ENCODE measurements at regions not wholly inside any gene's neighbourhood (a gene's known extent, or its start where the extent isn't known, plus 50 kb on each side); places are given as distances from the start of the nearest gene placed in this dataset.

GRCh38 chr7:69218576-69218975 is 379.7 kb upstream of the AUTS2 start:
- Histone ChIP-seq H3F3A (ENCODE audit: insufficient read depth, low read length) (no peaks in the 10 kb centered on the region), H3K27ac (ENCODE audit: low read length) (no peak overlapping the region), H3K9me3 (replicated peaks; ENCODE audit: insufficient read depth, low read length) (no peaks in the 10 kb centered on the region), H3K27me3 (replicated peaks; ENCODE audit: insufficient read depth, low read length) (no peaks in the 10 kb centered on the region), H3K4me2 (ENCODE audit: low read depth, low read length) (no peak overlapping the region), H3K4me1 (ENCODE audit: low read length) (no peaks in the 10 kb centered on the region), H3K79me2 (ENCODE audit: low read length) (no peaks in the 10 kb centered on the region), H3K36me3 (replicated peaks; ENCODE audit: insufficient read depth, low read length) (no peaks in the 10 kb centered on the region), H3K9me2 (replicated peaks; ENCODE audit: insufficient read depth, low read length) (no peaks in the 10 kb centered on the region), H3K4me3 (ENCODE audit: low read length) (no peak overlapping the region), H4K20me1 (ENCODE audit: insufficient read depth, low read length) (no peaks in the 10 kb centered on the region), H3K9ac (ENCODE audit: low read length) (no peak overlapping the region), H2AFZ (ENCODE audit: low read length) (no peak overlapping the region)
- TF ChIP-seq CTCF (IDR thresholded peaks at IDR 0.05; ENCODE audit: low read length) (no peak), EZH2 (optimal IDR thresholded peaks at IDR 0.05; ENCODE audit: low read depth, low read length) (no peak), EZH2phosphoT487 (IDR thresholded peaks at IDR 0.05; ENCODE audit: low read length) (no peak)
- no peak for DNase-seq

GRCh38 chr7:69219381-69219780 is 378.9 kb upstream of the AUTS2 start:
- H3K27me3 ChIP-seq (replicated peaks; ENCODE audit: insufficient read depth, low read length) = no peaks in the 10 kb centered on the region

GRCh38 chr7:69225259-69225943 is 372.9 kb upstream of the AUTS2 start:
- Histone ChIP-seq H3K4me1 (ENCODE audit: low read length) (no peaks in the 10 kb centered on the region), H3K4me3 (ENCODE audit: low read length) (no peak overlapping the region), H4K20me1 (ENCODE audit: insufficient read depth, low read length) (no peaks in the 10 kb centered on the region), H3K4me2 (ENCODE audit: low read depth, low read length) (no peak overlapping the region), H3K9ac (ENCODE audit: low read length) (no peak overlapping the region), H3K36me3 (replicated peaks; ENCODE audit: insufficient read depth, low read length) (no peaks in the 10 kb centered on the region), H3F3A (ENCODE audit: insufficient read depth, low read length) (no peaks in the 10 kb centered on the region), H3K9me2 (replicated peaks; ENCODE audit: insufficient read depth, low read length) (no peaks in the 10 kb centered on the region), H3K27me3 (replicated peaks; ENCODE audit: insufficient read depth, low read length) (no peaks in the 10 kb centered on the region), H3K9me3 (replicated peaks; ENCODE audit: insufficient read depth, low read length) (no peaks in the 10 kb centered on the region), H2AFZ (ENCODE audit: low read length) (no peak overlapping the region), H3K79me2 (ENCODE audit: low read length) (no peaks in the 10 kb centered on the region), H3K27ac (ENCODE audit: low read length) (no peak overlapping the region)
- DNase-seq = no peak
- TF ChIP-seq EZH2 (optimal IDR thresholded peaks at IDR 0.05; ENCODE audit: low read depth, low read length) = no peak
- no peak for TF ChIP-seq CTCF (IDR thresholded peaks at IDR 0.05; ENCODE audit: low read length)
- no peak for TF ChIP-seq EZH2phosphoT487 (IDR thresholded peaks at IDR 0.05; ENCODE audit: low read length)

More at GRCh38 chr7:69219381-69219780, 378.9 kb upstream of the AUTS2 start:
- no peaks in the 10 kb centered on the region for H3K9me2 ChIP-seq (replicated peaks; ENCODE audit: insufficient read depth, low read length)
- no peak overlapping the region for H3K4me2 ChIP-seq (ENCODE audit: low read depth, low read length)
- H2AFZ ChIP-seq (ENCODE audit: low read length) = no peak overlapping the region
- H3F3A ChIP-seq (ENCODE audit: insufficient read depth, low read length) = no peaks in the 10 kb centered on the region
- TF ChIP-seq EZH2 (optimal IDR thresholded peaks at IDR 0.05; ENCODE audit: low read depth, low read length) (no peak), CTCF (IDR thresholded peaks at IDR 0.05; ENCODE audit: low read length) (no peak), EZH2phosphoT487 (IDR thresholded peaks at IDR 0.05; ENCODE audit: low read length) (no peak)
- H3K36me3 ChIP-seq (replicated peaks; ENCODE audit: insufficient read depth, low read length) = no peaks in the 10 kb centered on the region
- H3K79me2 ChIP-seq (ENCODE audit: low read length) = no peaks in the 10 kb centered on the region
- DNase-seq = no peak
- H3K9ac ChIP-seq (ENCODE audit: low read length) = no peak overlapping the region
- H4K20me1 ChIP-seq (ENCODE audit: insufficient read depth, low read length) = no peaks in the 10 kb centered on the region
- H3K27ac ChIP-seq (ENCODE audit: low read length) = no peak overlapping the region
- H3K4me1 ChIP-seq (ENCODE audit: low read length) = no peaks in the 10 kb centered on the region
- H3K4me3 ChIP-seq (ENCODE audit: low read length) = no peak overlapping the region
- no peaks in the 10 kb centered on the region for H3K9me3 ChIP-seq (replicated peaks; ENCODE audit: insufficient read depth, low read length)
